22Rv1 (cell line): ENCODE measurements at regions not wholly inside any gene's neighbourhood (a gene's known extent, or its start where the extent isn't known, plus 50 kb on each side); places are given as distances from the start of the nearest gene placed in this dataset.

Experiments used
- H3K27ac ChIP-seq: fragments of 450-650 bp; 2 replicates; pipeline ENCODE4 v1.5.1; 2017
- CTCF ChIP-seq: fragments of 450-650 bp; IDR thresholded peaks from 2 replicates; pipeline ENCODE4 v1.5.1; 2017; ENCODE audit warnings: mild to moderate bottlenecking
- ZFX ChIP-seq: fragments of 450-650 bp; IDR thresholded peaks from 2 replicates; pipeline ENCODE4 v1.6.1; 2017; ENCODE audit warnings: antibody characterized with exemption, borderline replicate concordance

GRCh38 chr2:47254464-47254863, 78.2 kb upstream of the CALM2 start:
- H3K27ac ChIP-seq: no peak overlapping the region
- TF ChIP-seq ZFX (no peak), CTCF (no peak)

GRCh38 chr2:47253447-47253846, 77.1 kb upstream of the CALM2 start:
- no peak overlapping the region for H3K27ac ChIP-seq
- TF ChIP-seq ZFX (no peak), CTCF (no peak)

- H3K27ac ChIP-seq: no peak overlapping the region
Observed at GRCh38 chr2:47251404-47251675, 75.0 kb upstream of the CALM2 start.

GRCh38 chr2:47250586-47251403, 74.5 kb upstream of the CALM2 start:
- TF ChIP-seq CTCF (no peak), ZFX (no peak)
- H3K27ac ChIP-seq: no peak overlapping the region

More at GRCh38 chr2:47251404-47251675, 75.0 kb upstream of the CALM2 start:
- no peak for TF ChIP-seq ZFX
- TF ChIP-seq CTCF: no peak

- TF ChIP-seq ZFX: no peak
- no peak for TF ChIP-seq CTCF
- no peak overlapping the region for H3K27ac ChIP-seq
Observed at GRCh38 chr2:47249931-47250330, 73.6 kb upstream of the CALM2 start.

GRCh38 chr2:47249157-47249900, 73.0 kb upstream of the CALM2 start:
- TF ChIP-seq CTCF: no peak
- TF ChIP-seq ZFX: no peak
- no peak overlapping the region for H3K27ac ChIP-seq
